ENCODE measurements at regions not wholly inside any gene's neighbourhood (a gene's known extent, or its start where the extent isn't known, plus 50 kb on each side); places are given as distances from the start of the nearest gene placed in this dataset.

DNA sequence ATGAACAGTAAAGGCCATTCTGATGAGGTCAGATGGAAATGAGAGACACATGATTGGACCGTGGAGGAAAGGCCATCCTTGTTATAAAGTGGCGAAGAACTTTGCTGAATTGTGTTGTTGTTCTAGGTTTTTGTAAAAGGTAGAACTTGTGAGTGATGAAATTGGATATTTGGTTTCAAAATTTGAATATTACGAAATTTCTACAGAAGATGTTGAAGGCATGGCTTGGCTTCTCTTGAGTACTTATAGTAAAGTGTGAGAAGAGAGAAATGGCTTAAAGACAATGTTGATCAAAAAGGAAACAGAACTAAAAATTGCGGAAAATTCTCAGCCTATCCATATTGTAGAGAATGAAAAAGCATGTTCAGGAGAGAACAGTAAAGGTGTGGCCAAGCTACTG, 166.6 kb upstream of the S1PR3 start:
- POLR2A ChIA-PET: no interaction called here
- CTCF ChIA-PET: no interaction called here
- Mint-ChIP-seq H3K4me1 (no peaks in the 10 kb centered on the region), H3K4me3 (no peak overlapping the region), H3K27ac (no peak overlapping the region), H3K27me3 (peaks cover 47% of the 10 kb centered on the region), H3K9me3 (ENCODE audit: insufficient read depth) (no peaks in the 10 kb centered on the region)
- Histone ChIP-seq H3K79me2 (ENCODE audit: control insufficient read depth, insufficient read depth, low read length) (no peaks in the 10 kb centered on the region), H3K4me2 (replicated peaks; ENCODE audit: low read depth, low read length, poor library complexity, severe bottlenecking) (no peak overlapping the region), H3K9me3 (ENCODE audit: control extremely low read depth in 1 of 3, control insufficient read depth in 2 of 3, insufficient read depth in 1 of 3, low read length in 2 of 3) (peaks cover 0 to 4% (median 2%) of the 10 kb centered on the region in 3 donors), H3K27ac (ENCODE audit: low read length in 2 of 2) (no peak overlapping the region), H3K36me3 (replicated peaks in 1 of 2; ENCODE audit: control extremely low read depth in 1 of 2, control insufficient read depth in 1 of 2, extremely low read depth in 1 of 2, insufficient read depth in 2 of 2, low read length in 1 of 2) (no peaks in the 10 kb centered on the region), H3K9ac (ENCODE audit: low read length) (no peak overlapping the region), H2AFZ (ENCODE audit: insufficient read depth, low read depth, low read length, poor library complexity, severe bottlenecking) (no peak overlapping the region), H3K4me3 (ENCODE audit: control extremely low read depth in 1 of 5, extremely low read depth in 1 of 5, insufficient read depth in 1 of 5, low read depth in 2 of 5, low read length in 4 of 5) (no peak overlapping the region), H3K4me1 (ENCODE audit: control insufficient read depth in 2 of 2, insufficient read depth in 2 of 2, low read length in 2 of 2) (no peaks in the 10 kb centered on the region), H4K20me1 (ENCODE audit: control insufficient read depth, insufficient read depth, low read length, poor library complexity, severe bottlenecking) (no peaks in the 10 kb centered on the region), H3K27me3 (replicated peaks in 1 of 4; ENCODE audit: control extremely low read depth in 1 of 4, control insufficient read depth in 3 of 4, insufficient read depth in 4 of 4, low read length in 3 of 4) (peaks cover 0 to 38% (median 5%) of the 10 kb centered on the region in 4 experiments)
- 87% methylated on average over 2 of the region's 4 CpGs for WGBS (ENCODE audit: insufficient coverage)
- TF ChIP-seq EZH2 (IDR thresholded peaks at IDR 0.05; ENCODE audit: borderline replicate concordance, insufficient read depth, low read depth, low read length, poor library complexity, severe bottlenecking): no peak
- TF ChIP-seq, protein P1, sequence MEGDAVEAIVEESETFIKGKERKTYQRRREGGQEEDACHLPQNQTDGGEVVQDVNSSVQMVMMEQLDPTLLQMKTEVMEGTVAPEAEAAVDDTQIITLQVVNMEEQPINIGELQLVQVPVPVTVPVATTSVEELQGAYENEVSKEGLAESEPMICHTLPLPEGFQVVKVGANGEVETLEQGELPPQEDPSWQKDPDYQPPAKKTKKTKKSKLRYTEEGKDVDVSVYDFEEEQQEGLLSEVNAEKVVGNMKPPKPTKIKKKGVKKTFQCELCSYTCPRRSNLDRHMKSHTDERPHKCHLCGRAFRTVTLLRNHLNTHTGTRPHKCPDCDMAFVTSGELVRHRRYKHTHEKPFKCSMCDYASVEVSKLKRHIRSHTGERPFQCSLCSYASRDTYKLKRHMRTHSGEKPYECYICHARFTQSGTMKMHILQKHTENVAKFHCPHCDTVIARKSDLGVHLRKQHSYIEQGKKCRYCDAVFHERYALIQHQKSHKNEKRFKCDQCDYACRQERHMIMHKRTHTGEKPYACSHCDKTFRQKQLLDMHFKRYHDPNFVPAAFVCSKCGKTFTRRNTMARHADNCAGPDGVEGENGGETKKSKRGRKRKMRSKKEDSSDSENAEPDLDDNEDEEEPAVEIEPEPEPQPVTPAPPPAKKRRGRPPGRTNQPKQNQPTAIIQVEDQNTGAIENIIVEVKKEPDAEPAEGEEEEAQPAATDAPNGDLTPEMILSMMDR (IDR thresholded peaks at IDR 0.05): no peak
- DNase-seq (no peak), ATAC-seq (ENCODE audit: low read depth) (no peak)
- intact Hi-C loops (cut with micrococcal nuclease): no loop called here

DNA sequence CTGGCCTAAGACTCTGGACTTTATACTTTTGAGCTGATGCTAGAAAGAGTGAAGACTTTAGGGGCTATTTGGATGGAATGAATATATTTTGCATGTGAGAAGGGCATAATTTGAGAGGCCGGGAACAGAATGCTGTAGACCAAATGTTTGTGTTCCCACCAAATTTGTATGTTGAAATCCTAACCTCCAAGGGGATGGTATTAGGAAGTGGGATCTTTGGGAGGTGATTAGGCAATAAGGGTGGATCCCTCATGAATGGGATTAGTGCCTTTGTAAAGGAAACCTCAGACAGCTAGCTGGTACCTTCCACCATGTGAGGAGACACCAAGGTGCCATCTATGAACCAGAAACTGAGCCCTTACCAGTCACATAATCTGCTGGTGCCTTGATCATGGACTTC, 165.1 kb upstream of the S1PR3 start:
- Mint-ChIP-seq H3K4me1 (no peaks in the 10 kb centered on the region), H3K27me3 (peaks cover 54% of the 10 kb centered on the region), H3K27ac (peak overlapping the region; percentile 11), H3K9me3 (ENCODE audit: insufficient read depth) (no peaks in the 10 kb centered on the region), H3K4me3 (no peak overlapping the region)
- ChIA-PET POLR2A (no interaction called here), CTCF (no interaction called here)
- H3K9me3 ChIP-seq (ENCODE audit: control extremely low read depth in 1 of 3, control insufficient read depth in 2 of 3, insufficient read depth in 1 of 3, low read length in 2 of 3): peaks cover 0 to 6% (median 0%) of the 10 kb centered on the region in 3 donors
- TF ChIP-seq EZH2 (IDR thresholded peaks at IDR 0.05; ENCODE audit: borderline replicate concordance, insufficient read depth, low read depth, low read length, poor library complexity, severe bottlenecking): no peak
- TF ChIP-seq, protein P1 (IDR thresholded peaks at IDR 0.05): no peak
- peaks cover 4 to 5% of the 10 kb centered on the region in 2 donors for H3K4me1 ChIP-seq (ENCODE audit: control insufficient read depth in 2 of 2, insufficient read depth in 2 of 2, low read length in 2 of 2)
- H3K27me3 ChIP-seq (replicated peaks in 1 of 4; ENCODE audit: control extremely low read depth in 1 of 4, control insufficient read depth in 3 of 4, insufficient read depth in 4 of 4, low read length in 3 of 4): peaks cover 0 to 51% (median 12%) of the 10 kb centered on the region in 4 experiments
- DNase-seq: no peak
- H3K36me3 ChIP-seq (replicated peaks in 1 of 2; ENCODE audit: control extremely low read depth in 1 of 2, control insufficient read depth in 1 of 2, extremely low read depth in 1 of 2, insufficient read depth in 2 of 2, low read length in 1 of 2): no peaks in the 10 kb centered on the region
- H3K4me2 ChIP-seq (replicated peaks; ENCODE audit: low read depth, low read length, poor library complexity, severe bottlenecking): no peak overlapping the region
- H3K79me2 ChIP-seq (ENCODE audit: control insufficient read depth, insufficient read depth, low read length): no peaks in the 10 kb centered on the region
- H4K20me1 ChIP-seq (ENCODE audit: control insufficient read depth, insufficient read depth, low read length, poor library complexity, severe bottlenecking): no peaks in the 10 kb centered on the region
- WGBS (ENCODE audit: insufficient coverage): 100% methylated on average over 1 of the region's 1 CpG
- no peak overlapping the region for H3K27ac ChIP-seq (ENCODE audit: low read length in 2 of 2)
- H3K4me3 ChIP-seq (ENCODE audit: control extremely low read depth in 1 of 5, extremely low read depth in 1 of 5, insufficient read depth in 1 of 5, low read depth in 2 of 5, low read length in 4 of 5): no peak overlapping the region
- no peak overlapping the region for H3K9ac ChIP-seq (ENCODE audit: low read length)
- intact Hi-C loops (cut with micrococcal nuclease): no loop called here
- ATAC-seq (ENCODE audit: low read depth): no peak
- no peak overlapping the region for H2AFZ ChIP-seq (ENCODE audit: insufficient read depth, low read depth, low read length, poor library complexity, severe bottlenecking)

Data from B cell (primary cell).